GM19463 (cell line): ENCODE measurements at regions not wholly inside any gene's neighbourhood (a gene's known extent, or its start where the extent isn't known, plus 50 kb on each side); places are given as distances from the start of the nearest gene placed in this dataset.

Source experiments
- ATAC-seq: cut with Tn5 transposase; IDR thresholded peaks from one replicate; pipeline ENCODE4 v1.9.1; 2021; ENCODE audit warnings: mild to moderate bottlenecking, moderate library complexity; ENCODE audit not compliant: unreplicated experiment

DNA sequence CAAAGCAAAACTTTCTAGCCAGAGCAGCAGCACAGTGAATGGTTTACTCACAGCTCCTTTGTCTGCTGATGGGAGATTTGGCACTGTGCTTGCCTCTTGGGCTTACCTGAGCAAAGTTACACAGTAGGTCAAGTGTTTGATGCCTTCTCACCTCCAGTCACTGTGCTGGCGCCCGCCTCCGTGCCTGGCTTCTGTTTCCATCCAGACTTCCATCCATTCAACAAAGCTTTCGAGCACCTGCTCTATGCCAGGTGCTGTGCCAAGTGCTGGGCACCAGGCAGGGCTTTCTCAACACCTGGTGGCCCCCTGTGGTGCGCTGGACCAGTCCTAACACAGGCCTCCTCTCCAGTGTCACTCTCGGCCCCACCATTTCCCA lies 199.2 kb upstream of the EEA1 start:
- ATAC-seq, result no peak

DNA sequence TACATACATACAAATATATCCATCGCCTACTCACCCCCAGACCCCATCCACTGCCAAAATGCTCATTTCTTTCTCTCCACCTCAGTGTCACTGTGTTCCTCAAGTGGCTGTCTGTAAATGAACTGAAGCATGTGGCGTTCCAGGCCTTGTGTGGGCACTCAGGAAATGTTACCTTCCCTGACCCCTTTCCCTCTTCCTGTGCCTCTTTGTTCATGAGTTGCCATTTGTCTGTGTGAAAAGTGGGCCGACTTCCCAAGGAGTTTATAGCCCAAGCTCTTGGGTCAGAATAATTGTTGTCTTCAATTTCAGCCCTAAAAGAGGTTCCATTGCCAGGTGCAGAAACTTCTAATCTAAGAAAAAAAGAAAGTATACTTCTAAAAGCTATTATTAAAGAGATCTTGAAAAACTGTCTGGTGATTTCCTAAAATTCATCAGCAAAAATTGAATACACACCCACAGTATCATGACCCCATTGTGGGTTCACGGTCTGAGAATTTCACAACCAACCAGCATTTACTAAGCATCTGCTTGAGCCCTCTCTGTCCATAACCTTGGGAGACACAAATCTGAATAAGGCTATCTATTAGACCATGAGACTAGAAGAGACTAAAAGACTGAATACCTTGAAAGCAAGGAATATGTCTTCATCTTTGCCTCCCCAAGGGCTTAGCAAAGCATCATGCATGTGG lies 201.4 kb upstream of the EEA1 start:
- no peak for ATAC-seq

DNA sequence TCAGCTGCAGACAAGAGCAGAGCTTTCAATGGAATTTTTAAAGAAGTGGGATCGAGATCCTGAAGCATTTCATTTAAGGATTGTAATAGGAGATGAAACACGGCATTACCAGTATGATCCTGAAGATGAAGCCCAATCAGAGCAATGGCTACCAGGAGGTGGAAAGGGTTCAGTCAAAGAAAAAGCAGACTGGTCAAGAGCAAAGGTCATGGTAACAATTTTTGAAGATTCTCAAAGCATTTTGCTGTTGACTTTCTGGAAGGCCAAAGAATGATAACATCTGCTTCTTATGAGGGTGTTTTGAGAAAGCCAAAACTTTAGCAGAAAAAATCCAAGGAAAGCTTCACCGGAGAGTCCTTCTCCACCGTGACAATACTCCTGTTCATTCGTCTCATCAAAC lies 204.3 kb upstream of the EEA1 start:
- no peak for ATAC-seq

DNA sequence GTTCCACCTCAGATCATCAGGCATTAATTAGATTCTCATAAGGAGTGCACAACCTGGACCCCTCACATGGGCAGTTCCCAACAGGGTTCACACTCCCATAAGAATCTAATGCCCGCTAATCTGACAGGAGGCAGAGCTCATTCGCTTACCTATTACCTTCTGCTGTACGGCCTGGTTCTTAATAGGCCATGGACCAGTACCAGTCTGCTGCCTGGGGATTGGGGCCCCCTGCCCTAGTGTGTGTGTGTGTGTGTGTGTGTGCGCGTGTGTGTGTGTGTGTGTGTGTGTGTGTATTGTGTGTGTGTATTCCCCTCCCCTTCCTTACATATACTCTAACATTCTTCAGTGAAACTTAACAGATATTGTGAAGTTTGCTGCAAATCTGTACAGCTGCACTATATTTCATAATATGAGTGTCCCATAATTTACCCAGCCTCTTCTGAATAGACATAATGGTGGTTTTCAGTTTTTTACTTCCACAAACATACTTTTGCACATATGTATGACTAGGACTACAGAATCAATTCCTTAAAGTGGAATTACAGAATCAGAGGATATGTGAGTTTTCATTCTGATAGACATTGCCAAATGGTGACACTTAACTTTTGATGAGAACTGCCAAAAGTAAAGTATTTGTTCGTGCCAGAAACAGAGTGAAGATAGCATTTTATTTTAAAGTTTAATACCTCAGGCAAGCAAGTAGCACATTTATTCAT lies 205.2 kb upstream of the EEA1 start:
- no peak for ATAC-seq

GRCh38 chr12:93134893-93135285 lies 205.8 kb upstream of the EEA1 start:
- no peak for ATAC-seq

- no peak for ATAC-seq
These were observed 206.5 kb upstream of the EEA1 start for GRCh38 chr12:93135286-93136239.

DNA sequence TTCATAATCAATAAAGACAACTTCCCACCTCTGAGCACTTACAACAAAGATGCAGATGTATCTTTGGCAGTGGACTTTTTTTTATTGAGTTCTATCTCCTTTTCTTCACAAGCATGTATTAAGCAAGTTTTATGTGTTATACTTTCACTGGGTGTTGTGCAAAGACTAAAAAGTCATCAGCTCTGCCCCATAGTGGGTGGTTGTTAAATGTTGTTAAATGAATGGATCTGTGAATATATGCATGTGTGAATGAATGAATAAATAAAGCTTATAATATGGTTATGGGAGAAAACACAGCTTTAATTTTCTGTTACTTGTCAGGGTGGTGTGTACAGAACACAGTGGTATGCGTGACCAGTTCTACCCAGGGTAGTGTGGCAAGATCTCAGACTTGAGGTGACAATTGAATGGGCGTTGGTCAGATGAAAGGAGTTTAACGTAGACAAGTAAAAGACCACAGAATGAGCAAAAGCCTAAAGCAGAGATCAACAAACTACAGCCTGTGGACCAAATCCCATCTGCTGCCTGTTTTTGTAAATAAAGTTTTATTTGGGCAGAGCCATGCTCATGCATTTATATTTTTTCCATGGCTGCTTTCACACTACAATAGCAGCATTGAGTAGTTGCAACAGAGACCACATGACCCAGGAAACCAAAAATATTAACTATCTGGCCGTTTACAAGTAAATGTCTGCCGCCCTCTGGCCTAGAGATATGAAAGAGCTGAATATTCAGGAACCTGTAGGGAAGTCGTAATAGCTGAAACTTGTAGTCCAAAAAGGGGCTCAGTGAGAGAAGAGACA lies 207.4 kb upstream of the EEA1 start:
- ATAC-seq, result no peak

DNA sequence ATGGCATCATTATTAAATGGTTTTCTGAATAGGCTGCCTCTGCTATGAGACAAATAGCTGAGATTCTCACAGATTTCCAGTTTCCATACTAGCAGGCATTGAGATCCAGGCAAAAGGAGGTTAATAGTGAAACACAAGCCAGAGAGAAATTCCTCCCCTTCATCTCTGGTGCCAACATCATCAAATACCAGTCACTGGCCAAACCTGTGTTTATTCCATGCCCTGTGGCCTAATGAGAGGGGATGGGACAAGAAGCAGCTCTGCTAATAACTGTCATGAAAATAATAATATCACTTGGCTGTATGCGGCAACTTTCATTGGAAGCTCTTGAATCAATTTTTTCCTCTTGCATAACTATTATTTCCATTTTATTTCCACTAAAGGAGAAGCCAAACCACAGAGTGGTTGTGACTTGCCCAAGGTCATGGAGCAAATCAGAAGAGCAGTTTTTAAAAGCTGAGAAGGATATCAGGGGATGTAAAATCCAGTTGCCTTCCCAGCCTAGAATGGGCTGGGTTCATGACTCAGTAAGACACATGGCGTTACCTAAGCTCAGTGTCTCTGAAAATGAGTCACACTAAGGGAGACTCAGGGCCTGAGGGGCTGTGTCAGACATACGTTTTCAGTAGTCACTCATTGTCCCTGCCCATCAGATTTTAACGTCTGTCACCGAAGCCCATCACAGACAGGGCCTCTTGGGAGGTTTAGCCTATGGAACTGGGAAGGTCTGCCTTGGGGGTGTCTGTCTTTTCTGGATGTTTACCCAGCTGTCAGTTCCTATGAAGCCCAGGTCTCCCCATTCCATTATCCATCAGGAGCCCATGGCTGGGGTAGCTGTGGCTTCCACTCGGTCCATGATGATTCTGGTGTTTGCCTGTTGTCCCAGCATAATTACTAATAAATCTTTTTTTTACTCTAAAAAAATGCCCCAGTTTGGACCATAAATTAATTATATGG lies 208.8 kb upstream of the EEA1 start:
- peak; percentile 74 for ATAC-seq

DNA sequence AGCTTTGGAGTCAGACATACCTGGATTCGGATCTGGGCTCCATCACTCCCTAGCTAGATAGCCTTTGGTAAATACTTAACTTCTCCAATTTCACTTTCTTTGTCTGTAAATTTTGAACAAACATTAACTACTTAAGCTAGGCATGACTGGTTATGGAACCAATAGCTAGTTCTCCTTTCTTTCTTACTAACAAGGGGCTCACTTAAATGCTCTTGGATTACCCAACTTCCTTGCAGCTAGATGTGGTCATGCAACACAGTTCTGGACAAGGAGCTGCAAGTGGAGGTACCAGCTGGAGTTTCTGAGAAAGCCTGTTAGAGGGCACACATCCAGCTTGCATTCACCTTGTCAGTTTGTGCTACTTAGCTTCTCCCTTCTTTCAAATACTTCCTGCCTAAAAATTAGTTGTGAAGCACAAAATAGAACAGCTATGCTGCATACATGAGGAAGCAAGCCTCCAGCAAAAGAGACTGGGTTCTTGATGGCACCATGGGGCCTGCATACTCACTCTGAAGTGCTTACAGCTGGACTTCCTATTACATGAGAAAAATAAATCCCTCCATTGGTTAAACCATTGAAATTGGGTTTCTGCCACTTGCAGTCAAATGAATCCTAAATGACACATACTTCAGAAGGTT lies 210.1 kb upstream of the EEA1 start:
- ATAC-seq, result peak; percentile 59

DNA sequence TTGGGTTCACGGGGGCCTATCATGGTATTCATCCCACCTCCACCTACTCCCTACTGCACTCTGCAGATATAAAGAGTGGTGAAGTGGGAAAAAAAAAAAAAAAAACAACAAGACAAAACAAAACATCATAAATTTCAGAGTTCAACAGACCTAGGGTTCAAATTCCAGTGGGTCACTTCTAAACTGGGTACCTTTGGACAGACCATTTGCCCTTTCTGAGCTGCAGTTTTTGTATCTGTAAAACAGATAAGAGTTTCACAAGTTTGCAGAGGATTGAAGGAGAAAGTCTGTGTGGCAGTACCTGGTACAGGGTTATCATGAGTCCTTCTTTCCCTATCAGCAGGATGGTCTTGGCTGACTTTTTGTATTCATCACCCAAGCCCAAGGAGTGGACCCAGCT lies 211.2 kb upstream of the EEA1 start:
- ATAC-seq, result no peak

DNA sequence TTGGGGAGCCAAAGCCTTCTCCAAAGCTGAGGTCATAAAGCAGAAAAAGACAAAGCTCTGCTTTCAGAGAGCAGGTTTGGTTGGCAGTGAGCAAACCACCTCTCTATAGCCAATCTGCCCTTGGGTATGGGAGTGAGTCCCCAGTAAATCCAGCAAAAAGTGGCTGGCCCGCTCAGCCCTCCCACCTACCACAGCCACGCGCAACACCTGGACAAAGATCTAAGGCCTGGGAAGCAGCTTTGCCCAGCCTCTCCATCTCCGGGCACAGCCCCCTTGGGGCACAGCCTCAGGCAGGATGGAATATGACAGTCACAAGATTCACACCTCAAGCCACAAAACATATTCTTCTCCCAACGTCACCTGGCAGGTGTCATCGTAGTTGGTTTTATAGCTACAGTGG lies 211.7 kb upstream of the EEA1 start:
- ATAC-seq, result no peak

DNA sequence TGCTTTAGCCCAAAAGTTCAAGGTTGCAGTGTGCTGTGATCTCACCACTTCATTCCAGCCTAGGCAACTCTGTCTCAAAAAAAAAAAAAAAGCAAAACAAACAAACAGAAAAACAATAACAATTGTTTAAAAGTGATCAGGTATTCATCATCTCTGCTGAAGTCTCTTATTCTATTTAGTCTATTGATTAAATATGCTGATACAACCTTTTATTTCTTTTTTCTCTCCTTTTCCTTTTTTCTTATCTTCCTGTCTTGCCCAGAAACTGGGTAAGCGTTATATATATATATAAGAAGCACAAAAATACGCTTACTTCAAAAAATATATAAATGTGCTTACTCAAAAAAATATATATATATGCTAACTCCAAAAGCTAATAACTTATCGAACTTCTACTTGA lies 213.8 kb upstream of the EEA1 start:
- no peak for ATAC-seq

DNA sequence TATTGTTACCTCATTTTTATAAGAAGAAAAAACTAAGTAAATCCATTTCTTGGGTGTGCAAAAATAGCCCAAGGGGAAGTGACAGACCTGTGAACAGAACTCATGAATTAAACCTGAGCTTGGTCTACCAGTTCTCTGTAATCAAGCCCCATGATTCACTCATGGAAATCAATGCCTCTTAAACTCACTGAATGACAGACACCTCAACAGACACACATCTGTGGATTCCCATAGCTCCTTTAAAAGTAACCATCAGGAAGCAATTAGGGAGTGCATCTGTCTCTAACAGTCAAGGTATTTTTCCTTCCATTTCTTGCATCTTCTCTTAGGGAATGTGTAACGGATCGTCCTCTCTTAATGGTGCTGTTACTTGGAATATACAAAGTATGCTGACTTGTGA lies 215.0 kb upstream of the EEA1 start:
- ATAC-seq, result no peak

GRCh38 chr12:93145086-93145485 lies 216.0 kb upstream of the EEA1 start:
- ATAC-seq, result no peak

- no peak for ATAC-seq
These were observed 217.3 kb upstream of the EEA1 start for GRCh38 chr12:93146263-93146939.

DNA sequence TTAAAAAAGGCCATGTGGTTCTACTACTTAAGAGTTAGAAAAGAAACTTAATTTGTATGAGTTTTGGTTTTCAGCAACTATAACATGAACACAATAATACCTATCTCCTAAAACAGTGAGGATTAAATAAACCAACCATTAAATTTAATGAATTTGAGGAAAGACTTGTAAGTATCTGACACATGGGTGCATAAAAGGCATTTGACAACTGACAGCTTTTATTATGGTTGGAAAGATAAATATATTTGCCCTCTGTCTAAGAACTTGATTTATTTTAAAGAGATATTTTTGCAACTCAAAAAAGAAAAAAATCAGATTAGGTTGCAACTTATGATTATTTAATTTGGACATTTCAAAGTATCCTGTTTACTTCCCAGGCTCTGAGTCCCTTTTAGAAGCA lies 217.9 kb upstream of the EEA1 start:
- no peak for ATAC-seq

DNA sequence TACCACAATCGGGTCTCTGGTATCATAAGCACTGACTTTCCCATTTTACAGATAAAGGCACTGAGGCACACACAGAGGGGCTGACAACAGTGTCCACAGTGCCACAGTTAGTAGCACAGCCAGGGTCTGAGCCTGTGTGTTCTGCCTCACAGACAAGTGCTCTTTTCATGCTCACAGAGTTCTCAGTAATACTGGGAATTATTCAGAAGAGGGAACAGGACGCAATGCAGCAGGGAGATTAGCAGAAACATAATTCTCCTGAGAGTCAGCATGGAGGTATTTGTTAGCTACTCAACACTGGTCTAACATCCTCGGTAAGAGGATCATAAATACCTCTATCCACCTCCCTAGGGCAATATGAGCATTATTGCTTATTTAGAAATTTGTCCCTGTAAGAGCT lies 219.3 kb upstream of the EEA1 start:
- no peak for ATAC-seq

- ATAC-seq, result no peak
These were observed 220.1 kb upstream of the EEA1 start for GRCh38 chr12:93149229-93149628.
